Caki2 (cell line): ENCODE measurements at regions not wholly inside any gene's neighbourhood (a gene's known extent, or its start where the extent isn't known, plus 50 kb on each side); places are given as distances from the start of the nearest gene placed in this dataset.

ENCODE experiments used
- DNase-seq: peaks from one replicate; pipeline ENCODE4 v3.0.0-alpha.2; 2015; ENCODE audit warnings: low read depth
- in situ Hi-C: cut with HindIII; loops from 2 replicates; pipeline ENCODE4 v1.10.0; 2016; ENCODE audit warnings: low sequenced_read_pairs, low pct_unique_long_range_greater_than_20kb, mixed read lengths

- in situ Hi-C loops = no loop called here
- DNase-seq = no peak
Measured at GRCh38 chr20:7585126-7585679, 355.1 kb downstream of the HAO1 start.

GRCh38 chr20:7586481-7586880 lies 353.8 kb downstream of the HAO1 start:
- no peak for DNase-seq
- in situ Hi-C loops = no loop called here

- in situ Hi-C loops = no loop called here
- no peak for DNase-seq
Measured at GRCh38 chr20:7589164-7589563, 351.1 kb downstream of the HAO1 start.

GRCh38 chr20:7596541-7596940 lies 343.7 kb downstream of the HAO1 start:
- in situ Hi-C loops = no loop called here
- DNase-seq = no peak

- no peak for DNase-seq
- in situ Hi-C loops = no loop called here
Measured at GRCh38 chr20:7601431-7601830, 338.8 kb downstream of the HAO1 start.

- in situ Hi-C loops = no loop called here
- DNase-seq = no peak
Measured at GRCh38 chr20:7606941-7607340, 333.3 kb downstream of the HAO1 start.

GRCh38 chr20:7608250-7608649 lies 332.0 kb downstream of the HAO1 start:
- DNase-seq = peak; percentile 10
- in situ Hi-C loops = no loop called here

GRCh38 chr20:7609251-7609650 lies 331.0 kb downstream of the HAO1 start:
- no peak for DNase-seq
- in situ Hi-C loops = no loop called here

GRCh38 chr20:7610681-7611080 lies 329.6 kb downstream of the HAO1 start:
- in situ Hi-C loops = no loop called here
- DNase-seq = no peak

GRCh38 chr20:7617797-7618196 lies 322.5 kb downstream of the HAO1 start:
- no peak for DNase-seq
- in situ Hi-C loops = no loop called here

GRCh38 chr20:7622399-7622961 lies 317.8 kb downstream of the HAO1 start:
- no peak for DNase-seq
- in situ Hi-C loops = no loop called here

GRCh38 chr20:7624886-7625285 lies 315.4 kb downstream of the HAO1 start:
- in situ Hi-C loops = no loop called here
- DNase-seq = no peak

- DNase-seq = no peak
- in situ Hi-C loops = no loop called here
Measured at GRCh38 chr20:7627734-7628663, 312.3 kb downstream of the HAO1 start.

- no peak for DNase-seq
- in situ Hi-C loops = no loop called here
Measured at GRCh38 chr20:7629880-7630279, 310.4 kb downstream of the HAO1 start.

GRCh38 chr20:7637184-7637583 lies 303.1 kb downstream of the HAO1 start:
- no peak for DNase-seq
- in situ Hi-C loops = no loop called here

GRCh38 chr20:7650086-7650879 lies 290.0 kb downstream of the HAO1 start:
- DNase-seq = no peak
- in situ Hi-C loops = no loop called here

GRCh38 chr20:7654231-7654630 lies 286.0 kb downstream of the HAO1 start:
- in situ Hi-C loops = no loop called here
- no peak for DNase-seq

- in situ Hi-C loops = no loop called here
Measured at GRCh38 chr20:7656687-7657467, 283.4 kb downstream of the HAO1 start.

More at GRCh38 chr20:7656687-7657467, 283.4 kb downstream of the HAO1 start:
- no peak for DNase-seq
